T47D (cell line): ENCODE measurements at regions not wholly inside any gene's neighbourhood (a gene's known extent, or its start where the extent isn't known, plus 50 kb on each side); places are given as distances from the start of the nearest gene placed in this dataset.

ENCODE experiments used
- DNase-seq, 2 experiments: peaks; one replicate each; pipeline versions ENCODE4 v3.0.0 to v3.0.0-alpha.2; 2011 to 2012; ENCODE audit warnings: low read depth in 1 of 2, low spot score in 1 of 2
- JUND ChIP-seq: IDR thresholded peaks from 2 replicates; pipeline ENCODE4 v1.6.1; 2012; ENCODE audit warnings: low read depth
- in situ Hi-C: cut with HindIII; loops from 2 replicates; pipeline ENCODE4 v1.10.0; 2016; ENCODE audit warnings: low sequenced_read_pairs, low pct_unique_long_range_greater_than_20kb

GRCh38 chr10:70939441-70940003, 51.2 kb upstream of the PCBD1 start:
- DNase-seq, result no peak
- TF ChIP-seq JUND, result no peak
- in situ Hi-C loops, result no loop called here

- TF ChIP-seq JUND, result no peak
- in situ Hi-C loops, result no loop called here
- DNase-seq, result peak in 1 of 2 experiments; percentile 10
These were observed 52.6 kb upstream of the PCBD1 start for GRCh38 chr10:70940834-70941568.

GRCh38 chr10:70942125-70942524, 53.8 kb upstream of the PCBD1 start:
- in situ Hi-C loops, result no loop called here
- TF ChIP-seq JUND, result no peak
- DNase-seq, result no peak

- no peak for DNase-seq
- TF ChIP-seq JUND, result no peak
- in situ Hi-C loops, result no loop called here
These were observed 54.4 kb upstream of the PCBD1 start for GRCh38 chr10:70942725-70943124.

- no peak for TF ChIP-seq JUND
- no peak for DNase-seq
- in situ Hi-C loops, result no loop called here
These were observed 54.9 kb upstream of the PCBD1 start for GRCh38 chr10:70943249-70943648.

- no peak for DNase-seq
- TF ChIP-seq JUND, result no peak
- in situ Hi-C loops, result no loop called here
These were observed 55.6 kb upstream of the PCBD1 start for GRCh38 chr10:70943841-70944466.

- peak in 1 of 2 experiments; percentile 30 for DNase-seq
- no peak for TF ChIP-seq JUND
- in situ Hi-C loops, result no loop called here
These were observed 61.7 kb upstream of the PCBD1 start for GRCh38 chr10:70950037-70950436.

- in situ Hi-C loops, result no loop called here
- TF ChIP-seq JUND, result no peak
These were observed 62.4 kb upstream of the PCBD1 start for GRCh38 chr10:70950801-70951200.

GRCh38 chr10:70952401-70952800, 64.0 kb upstream of the PCBD1 start:
- DNase-seq, result no peak
- in situ Hi-C loops, result no loop called here
- no peak for TF ChIP-seq JUND

More at GRCh38 chr10:70950801-70951200, 62.4 kb upstream of the PCBD1 start:
- DNase-seq, result no peak

GRCh38 chr10:70952921-70953320, 64.6 kb upstream of the PCBD1 start:
- in situ Hi-C loops, result no loop called here
- no peak for DNase-seq
- TF ChIP-seq JUND, result no peak

- TF ChIP-seq JUND, result no peak
- no peak for DNase-seq
- in situ Hi-C loops, result no loop called here
These were observed 66.2 kb upstream of the PCBD1 start for GRCh38 chr10:70954381-70955176.

- TF ChIP-seq JUND, result no peak
- in situ Hi-C loops, result no loop called here
- peak in 1 of 2 experiments; percentile 3 for DNase-seq
These were observed 67.8 kb upstream of the PCBD1 start for GRCh38 chr10:70956029-70956759.
